ENCODE measurements at regions not wholly inside any gene's neighbourhood (a gene's known extent, or its start where the extent isn't known, plus 50 kb on each side); places are given as distances from the start of the nearest gene placed in this dataset.
"Not testable (repeated sequence)": the region's sequence is repeated elsewhere in the genome, so short reads cannot be mapped to it uniquely, and the experiment has no call there.

- DNase-seq (ENCODE audit: low read depth) = no peak
These were observed 228.2 kb downstream of the VAPA start for GRCh38 chr18:10142056-10142455.

- DNase-seq (ENCODE audit: low read depth) = peak; percentile 11
These were observed 228.8 kb downstream of the VAPA start for GRCh38 chr18:10142496-10143160.

GRCh38 chr18:10143596-10143995 is 229.8 kb downstream of the VAPA start:
- DNase-seq (ENCODE audit: low read depth) = no peak

- DNase-seq (ENCODE audit: low read depth) = no peak
These were observed 231.7 kb downstream of the VAPA start for GRCh38 chr18:10145546-10145945.

GRCh38 chr18:10147226-10147625 is 233.4 kb downstream of the VAPA start:
- no peak for DNase-seq (ENCODE audit: low read depth)

- DNase-seq (ENCODE audit: low read depth) = no peak
These were observed 233.9 kb downstream of the VAPA start for GRCh38 chr18:10147752-10148151.

- no peak for DNase-seq (ENCODE audit: low read depth)
These were observed 234.5 kb downstream of the VAPA start for GRCh38 chr18:10148189-10148929.

GRCh38 chr18:10149768-10150556 is 236.1 kb downstream of the VAPA start:
- no peak for DNase-seq (ENCODE audit: low read depth)

- DNase-seq (ENCODE audit: low read depth) = not testable (repeated sequence)
These were observed 236.8 kb downstream of the VAPA start for GRCh38 chr18:10150576-10150975.

- DNase-seq (ENCODE audit: low read depth) = no peak
These were observed 238.7 kb downstream of the VAPA start for GRCh38 chr18:10152475-10152874.

GRCh38 chr18:10153924-10154752 is 240.3 kb downstream of the VAPA start:
- DNase-seq (ENCODE audit: low read depth) = no peak

- DNase-seq (ENCODE audit: low read depth) = no peak
These were observed 243.9 kb downstream of the VAPA start for GRCh38 chr18:10157706-10158105.

GRCh38 chr18:10160251-10160650 is 246.4 kb downstream of the VAPA start:
- DNase-seq (ENCODE audit: low read depth) = no peak

- no peak for DNase-seq (ENCODE audit: low read depth)
These were observed 247.5 kb downstream of the VAPA start for GRCh38 chr18:10161315-10161714.

GRCh38 chr18:10162340-10162739 is 248.5 kb downstream of the VAPA start:
- no peak for DNase-seq (ENCODE audit: low read depth)

GRCh38 chr18:10164271-10165071 is 250.7 kb downstream of the VAPA start:
- no peak for DNase-seq (ENCODE audit: low read depth)

- no peak for DNase-seq (ENCODE audit: low read depth)
These were observed 252.5 kb downstream of the VAPA start for GRCh38 chr18:10166164-10166807.

- no peak for DNase-seq (ENCODE audit: low read depth)
These were observed 253.9 kb downstream of the VAPA start for GRCh38 chr18:10167759-10168158.

- DNase-seq (ENCODE audit: low read depth) = no peak
These were observed 254.7 kb downstream of the VAPA start for GRCh38 chr18:10168477-10168876.

GRCh38 chr18:10169064-10169562 is 255.3 kb downstream of the VAPA start:
- DNase-seq (ENCODE audit: low read depth) = peak; percentile 6

All from ELR (cell line).